ENCODE measurements at regions not wholly inside any gene's neighbourhood (a gene's known extent, or its start where the extent isn't known, plus 50 kb on each side); places are given as distances from the start of the nearest gene placed in this dataset.
"Not testable (repeated sequence)": the region's sequence is repeated elsewhere in the genome, so short reads cannot be mapped to it uniquely, and the experiment has no call there.

GRCh38 chr6:67881706-67882065, 753.4 kb upstream of the ADGRB3 start:
- Histone ChIP-seq H3K4me1 (ENCODE audit: control insufficient read depth, insufficient read depth, low read length) (no peaks in the 10 kb centered on the region), H3K4me3 (ENCODE audit: low read depth, low read length) (no peak overlapping the region), H3K9me3 (ENCODE audit: control insufficient read depth, insufficient read depth, low read depth, low read length) (no peaks in the 10 kb centered on the region), H3K27ac (ENCODE audit: extremely low read depth, low read depth, low read length) (no peak overlapping the region), H3K36me3 (ENCODE audit: control insufficient read depth in 2 of 2, insufficient read depth in 1 of 2, low read length in 2 of 2) (no peaks in the 10 kb centered on the region)
- CTCF ChIA-PET, result no interaction called here
- TF ChIP-seq WT1 (tag by site-specific recombination; IDR thresholded peaks at IDR 0.05), result no peak
- no peak for TF ChIP-seq PATZ1 (tag by site-specific recombination; IDR thresholded peaks at IDR 0.05)
- no peak for TF ChIP-seq ZNF23 (tag by site-specific recombination; IDR thresholded peaks at IDR 0.05; ENCODE audit: borderline replicate concordance)
- TF ChIP-seq ZNF600 (tag by site-specific recombination; IDR thresholded peaks at IDR 0.05), result no peak
- TF ChIP-seq ZNF184 (tag by site-specific recombination; IDR thresholded peaks at IDR 0.05), result no peak
- no peak for TF ChIP-seq ZNF837 (tag by site-specific recombination; IDR thresholded peaks at IDR 0.05)
- TF ChIP-seq BCL11A (tag by site-specific recombination; IDR thresholded peaks at IDR 0.05; ENCODE audit: low read depth), result no peak
- POLR2A ChIA-PET, result no interaction called here

GRCh38 chr6:67880939-67881705, 754.0 kb upstream of the ADGRB3 start:
- Histone ChIP-seq H3K27ac (ENCODE audit: extremely low read depth, low read depth, low read length) (no peak overlapping the region), H3K36me3 (ENCODE audit: control insufficient read depth in 2 of 2, insufficient read depth in 1 of 2, low read length in 2 of 2) (no peaks in the 10 kb centered on the region), H3K9me3 (ENCODE audit: control insufficient read depth, insufficient read depth, low read depth, low read length) (no peaks in the 10 kb centered on the region), H3K4me3 (ENCODE audit: low read depth, low read length) (no peak overlapping the region), H3K4me1 (ENCODE audit: control insufficient read depth, insufficient read depth, low read length) (no peaks in the 10 kb centered on the region)
- CTCF ChIA-PET, result no interaction called here
- POLR2A ChIA-PET, result no interaction called here
- no peak for TF ChIP-seq ZNF423 (tag by site-specific recombination; IDR thresholded peaks at IDR 0.05)
- no peak for TF ChIP-seq ZNF449 (tag by site-specific recombination; IDR thresholded peaks at IDR 0.05)
- no peak for TF ChIP-seq ZNF830 (tag by site-specific recombination; IDR thresholded peaks at IDR 0.05; ENCODE audit: low read depth)
- TF ChIP-seq ZNF157 (tag by site-specific recombination; IDR thresholded peaks at IDR 0.05), result no peak
- no peak for TF ChIP-seq ZNF2 (tag by site-specific recombination; IDR thresholded peaks at IDR 0.05)
- TF ChIP-seq ZNF555 (tag by site-specific recombination; conservative IDR thresholded peaks at IDR 0.05), result no peak
- TF ChIP-seq ZSCAN16 (tag by site-specific recombination; IDR thresholded peaks at IDR 0.05), result no peak
- no peak for TF ChIP-seq ZNF416 (tag by site-specific recombination; IDR thresholded peaks at IDR 0.05)

- CTCF ChIA-PET; H3K4me3 ChIP-seq (ENCODE audit: low read depth, low read length); H3K27ac ChIP-seq (ENCODE audit: extremely low read depth, low read depth, low read length); H3K4me1 ChIP-seq (ENCODE audit: control insufficient read depth, insufficient read depth, low read length); POLR2A ChIA-PET; H3K36me3 ChIP-seq (ENCODE audit: control insufficient read depth in 2 of 2, insufficient read depth in 1 of 2, low read length in 2 of 2); H3K9me3 ChIP-seq (ENCODE audit: control insufficient read depth, insufficient read depth, low read depth, low read length): not testable (repeated sequence)
These were observed 754.7 kb upstream of the ADGRB3 start for GRCh38 chr6:67880343-67880742.

- H3K4me3 ChIP-seq (ENCODE audit: low read depth, low read length); H3K4me1 ChIP-seq (ENCODE audit: control insufficient read depth, insufficient read depth, low read length); POLR2A ChIA-PET; CTCF ChIA-PET; H3K9me3 ChIP-seq (ENCODE audit: control insufficient read depth, insufficient read depth, low read depth, low read length); H3K27ac ChIP-seq (ENCODE audit: extremely low read depth, low read depth, low read length); H3K36me3 ChIP-seq (ENCODE audit: control insufficient read depth in 2 of 2, insufficient read depth in 1 of 2, low read length in 2 of 2): not testable (repeated sequence)
These were observed 755.2 kb upstream of the ADGRB3 start for GRCh38 chr6:67879928-67880327.

GRCh38 chr6:67879105-67879904, 755.8 kb upstream of the ADGRB3 start:
- H3K36me3 ChIP-seq (ENCODE audit: control insufficient read depth in 2 of 2, insufficient read depth in 1 of 2, low read length in 2 of 2); H3K4me3 ChIP-seq (ENCODE audit: low read depth, low read length); H3K27ac ChIP-seq (ENCODE audit: extremely low read depth, low read depth, low read length); CTCF ChIA-PET; POLR2A ChIA-PET; H3K9me3 ChIP-seq (ENCODE audit: control insufficient read depth, insufficient read depth, low read depth, low read length); H3K4me1 ChIP-seq (ENCODE audit: control insufficient read depth, insufficient read depth, low read length): not testable (repeated sequence)

- H3K4me3 ChIP-seq (ENCODE audit: low read depth, low read length); H3K36me3 ChIP-seq (ENCODE audit: control insufficient read depth in 2 of 2, insufficient read depth in 1 of 2, low read length in 2 of 2); H3K4me1 ChIP-seq (ENCODE audit: control insufficient read depth, insufficient read depth, low read length); H3K27ac ChIP-seq (ENCODE audit: extremely low read depth, low read depth, low read length); POLR2A ChIA-PET; H3K9me3 ChIP-seq (ENCODE audit: control insufficient read depth, insufficient read depth, low read depth, low read length); CTCF ChIA-PET: not testable (repeated sequence)
These were observed 756.9 kb upstream of the ADGRB3 start for GRCh38 chr6:67878216-67878615.

All from HEK293 (cell line).